HCT116 (cell line): ENCODE measurements at regions not wholly inside any gene's neighbourhood (a gene's known extent, or its start where the extent isn't known, plus 50 kb on each side); places are given as distances from the start of the nearest gene placed in this dataset.

Experiments used
- ATAC-seq: fragments of 200-7000 bp; cut with Tn5 transposase; 2 replicates; pipeline ENCODE4 v1.9.1; 2020; ENCODE audit warnings: mild to moderate bottlenecking, moderate library complexity
- BruUV-seq: library from RNA; stranded (reverse); fragments of 400-500 nt; replicated peaks from 2 replicates; lab custom pipeline; 2021; lab: Mats Ljungman, UMichigan
- CTCF ChIA-PET: fragments of 300-600 bp; sonication (Branson Sonifier 250); formaldehyde crosslinking; loops from one replicate; lab custom pipeline; 2021; ENCODE audit warnings: antibody characterized with exemption; lab: Charles Lee
- POLR2A ChIA-PET: fragments of 300-600, 350-600 bp; sonication (Branson Sonifier 250); formaldehyde crosslinking; loops from one replicate; lab custom pipeline; 2021; ENCODE audit warnings: antibody characterized with exemption; lab: Charles Lee
- RAD21 ChIA-PET, 2 experiments: fragments of 300-600 bp; sonication (Branson Sonifier 250); formaldehyde crosslinking; loops; one replicate each; lab custom pipeline; 2023; ENCODE audit warnings: low total read pairs in 2 of 2; ENCODE audit not compliant: uncharacterized antibody in 2 of 2, unreplicated experiment in 2 of 2, low non-redundant PET in 1 of 2; lab: Charles Lee
- DNase-seq: peaks from one replicate; pipeline ENCODE4 v3.0.0-alpha.2; 2010; ENCODE audit warnings: low read depth, low spot score
- H2AFZ ChIP-seq: fragments of 200-600 bp; shearing (Covaris generic), sonication (generic); 2 replicates; pipeline ENCODE4 v1.6.1; 2017; ENCODE audit warnings: low read depth, mixed run types, mixed read lengths, antibody characterized with exemption, low read length; ENCODE audit not compliant: poor library complexity, severe bottlenecking
- H3K27ac ChIP-seq: 2 replicates; pipeline ENCODE4 v1.5.1; 2012; ENCODE audit warnings: low read depth, low read length
- H3K27me3 ChIP-seq: fragments of 200-600 bp; sonication (generic); 2 replicates; pipeline ENCODE4 v1.6.1; 2016; ENCODE audit warnings: mixed run types, low read length, mixed read lengths; ENCODE audit not compliant: insufficient read depth
- H3K36me3 ChIP-seq, 2 experiments: fragments of 200-500 bp in 1 of 2; fragments of 200-600 bp in 1 of 2; sonication (Bioruptor generic) in 1 of 2; sonication (generic) in 1 of 2; 2 replicates each; pipeline versions ENCODE4 v1.5.1 to v1.6.1; 2014 to 2016; ENCODE audit warnings: low read length in 2 of 2, inconsistent platforms in 1 of 2, mixed read lengths in 1 of 2, mixed run types in 1 of 2; ENCODE audit not compliant: insufficient read depth in 2 of 2, control insufficient read depth in 1 of 2
- H3K4me1 ChIP-seq, 2 experiments: fragments of 200-600 bp in 1 of 2; sonication (generic) in 1 of 2; 2 replicates each; pipeline versions ENCODE4 v1.5.1 to v1.6.1; 2012 to 2017; ENCODE audit warnings: low read length in 2 of 2, inconsistent platforms in 1 of 2, mild to moderate bottlenecking in 1 of 2, mixed read lengths in 1 of 2, mixed run types in 1 of 2, moderate library complexity in 1 of 2; ENCODE audit not compliant: insufficient read depth in 2 of 2, control insufficient read depth in 1 of 2
- H3K4me2 ChIP-seq: fragments of 200-600 bp; sonication (generic); 2 replicates; pipeline ENCODE4 v1.6.1; 2017; ENCODE audit warnings: mixed run types, low read length, mixed read lengths
- H3K4me3 ChIP-seq, 2 experiments: fragments of 200-600 bp in 1 of 2; sonication (generic) in 1 of 2; replicated peaks in 1 of 2; 2 replicates each; pipeline ENCODE4 v1.5.1; 2011 to 2016; ENCODE audit warnings: low read length in 2 of 2, control low read depth in 1 of 2, low read depth in 1 of 2, mild to moderate bottlenecking in 1 of 2, mixed read lengths in 1 of 2, mixed run types in 1 of 2
- H3K79me2 ChIP-seq: fragments of 200-600 bp; sonication (generic); 2 replicates; pipeline ENCODE4 v1.6.1; 2017; ENCODE audit warnings: mild to moderate bottlenecking, mixed run types, low read length, moderate library complexity, mixed read lengths; ENCODE audit not compliant: insufficient read depth
- H3K9ac ChIP-seq: fragments of 200-600 bp; sonication (generic); 2 replicates; pipeline ENCODE4 v1.6.1; 2016; ENCODE audit warnings: low read length, mixed read lengths
- H3K9me2 ChIP-seq: fragments of 200-600 bp; sonication (generic), shearing (Covaris generic); 2 replicates; pipeline ENCODE4 v1.6.1; 2017; ENCODE audit warnings: mixed run types, mild to moderate bottlenecking, moderate library complexity; ENCODE audit not compliant: insufficient read depth
- H3K9me3 ChIP-seq, 2 experiments: fragments of 200-500 bp in 1 of 2; fragments of 200-600 bp in 1 of 2; sonication (Bioruptor generic) in 1 of 2; sonication (generic) in 1 of 2; 2 replicates each; pipeline ENCODE4 v1.6.1; 2014 to 2017; ENCODE audit warnings: low read length in 2 of 2, mixed read lengths in 2 of 2, inconsistent platforms in 1 of 2, low read depth in 1 of 2, mild to moderate bottlenecking in 1 of 2, mixed run types in 1 of 2, moderate library complexity in 1 of 2; ENCODE audit not compliant: control insufficient read depth in 1 of 2, insufficient read depth in 1 of 2
- H4K20me1 ChIP-seq: fragments of 200-600 bp; sonication (generic), shearing (Covaris generic); 2 replicates; pipeline ENCODE4 v1.6.1; 2017; ENCODE audit warnings: mixed run types, mild to moderate bottlenecking, moderate library complexity; ENCODE audit not compliant: insufficient read depth
- ELF1 ChIP-seq: IDR thresholded peaks from 2 replicates; pipeline ENCODE4 v1.6.1; 2012; ENCODE audit warnings: low read depth, borderline replicate concordance
- EZH2 ChIP-seq: fragments of 200-600 bp; sonication (generic); IDR thresholded peaks from 2 replicates; pipeline ENCODE4 v1.6.1; 2017; ENCODE audit warnings: antibody characterized with exemption, mixed run types
- EZH2phosphoT487 ChIP-seq: fragments of 200-600 bp; IDR thresholded peaks from 2 replicates; pipeline ENCODE4 v1.6.1; 2018; ENCODE audit warnings: antibody characterized with exemption, borderline replicate concordance
- JUND ChIP-seq: IDR thresholded peaks from 2 replicates; pipeline ENCODE4 v1.6.1; 2012
- POLR2A ChIP-seq: IDR thresholded peaks from 2 replicates; pipeline ENCODE4 v1.7.0; 2011; ENCODE audit warnings: borderline replicate concordance; ENCODE audit not compliant: insufficient read depth, insufficient read length; ENCODE audit errors: extremely low read depth
- SIN3A ChIP-seq: IDR thresholded peaks from 2 replicates; pipeline ENCODE4 v1.6.1; 2012; ENCODE audit warnings: low read depth
- SP1 ChIP-seq: IDR thresholded peaks from 2 replicates; pipeline ENCODE4 v1.6.1; 2012; ENCODE audit warnings: low read depth
- intact Hi-C: fragments of 100-400 bp; cut with micrococcal nuclease; formaldehyde crosslinking; loops from 2 replicates; pipeline ENCODE4 v1.10.0; 2022
- TF ChIP-seq, protein P1 (sequence below): IDR thresholded peaks from 2 replicates; pipeline ENCODE4 v1.6.1; 2011; ENCODE audit warnings: mild to moderate bottlenecking, low read length, moderate library complexity; ENCODE audit not compliant: insufficient replicate concordance; ENCODE audit errors: extremely low read depth
- TF ChIP-seq, protein P2 (sequence below): IDR thresholded peaks from 2 replicates; pipeline ENCODE4 v1.6.1; 2012

DNA sequence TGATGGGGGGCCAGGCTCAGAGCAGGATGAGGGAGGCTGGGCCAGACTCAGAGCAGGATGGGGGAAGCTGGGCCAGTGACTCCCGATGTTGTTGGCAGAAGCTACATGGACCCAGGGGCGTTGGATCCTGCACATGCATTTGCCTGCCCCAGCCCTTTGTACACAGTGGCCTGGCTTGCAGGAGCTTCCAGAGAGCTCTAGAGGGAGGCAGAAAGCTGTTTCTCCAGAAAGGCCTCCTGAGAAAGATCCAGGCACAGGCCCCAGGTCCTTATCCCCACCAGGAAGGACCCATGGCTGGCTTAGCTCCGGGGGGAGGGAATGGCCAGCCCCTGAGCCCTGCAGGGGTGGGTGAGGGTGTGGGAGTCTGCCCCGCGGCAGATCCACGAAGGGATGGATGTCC lies 106.6 kb upstream of the ACTRT2 start (continued):
- TF ChIP-seq, protein P1, sequence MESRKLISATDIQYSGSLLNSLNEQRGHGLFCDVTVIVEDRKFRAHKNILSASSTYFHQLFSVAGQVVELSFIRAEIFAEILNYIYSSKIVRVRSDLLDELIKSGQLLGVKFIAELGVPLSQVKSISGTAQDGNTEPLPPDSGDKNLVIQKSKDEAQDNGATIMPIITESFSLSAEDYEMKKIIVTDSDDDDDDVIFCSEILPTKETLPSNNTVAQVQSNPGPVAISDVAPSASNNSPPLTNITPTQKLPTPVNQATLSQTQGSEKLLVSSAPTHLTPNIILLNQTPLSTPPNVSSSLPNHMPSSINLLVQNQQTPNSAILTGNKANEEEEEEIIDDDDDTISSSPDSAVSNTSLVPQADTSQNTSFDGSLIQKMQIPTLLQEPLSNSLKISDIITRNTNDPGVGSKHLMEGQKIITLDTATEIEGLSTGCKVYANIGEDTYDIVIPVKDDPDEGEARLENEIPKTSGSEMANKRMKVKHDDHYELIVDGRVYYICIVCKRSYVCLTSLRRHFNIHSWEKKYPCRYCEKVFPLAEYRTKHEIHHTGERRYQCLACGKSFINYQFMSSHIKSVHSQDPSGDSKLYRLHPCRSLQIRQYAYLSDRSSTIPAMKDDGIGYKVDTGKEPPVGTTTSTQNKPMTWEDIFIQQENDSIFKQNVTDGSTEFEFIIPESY, result no peak
- no peak for TF ChIP-seq SIN3A
- no peak for TF ChIP-seq SP1
- no peak for TF ChIP-seq POLR2A
- TF ChIP-seq EZH2phosphoT487, result no peak
- TF ChIP-seq JUND, result no peak

DNA sequence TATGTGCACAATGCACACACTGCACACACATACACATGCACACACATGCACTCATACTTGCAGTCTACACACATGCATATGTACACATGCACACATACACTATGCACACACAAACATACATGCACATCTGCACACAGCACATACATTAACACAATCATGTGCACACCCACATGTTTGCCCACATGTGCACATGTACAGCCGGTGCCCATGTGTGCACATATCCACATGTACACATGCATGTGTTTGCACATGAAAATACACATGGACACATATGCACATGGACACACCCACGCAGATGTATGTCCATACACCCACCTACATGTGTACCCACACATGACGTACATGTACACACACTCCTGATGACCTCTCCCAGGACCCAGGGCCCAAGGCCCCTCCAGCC lies 105.1 kb upstream of the ACTRT2 start:
- CTCF ChIA-PET, result no interaction called here
- Histone ChIP-seq H3K4me1 (no peaks in the 10 kb centered on the region), H3K36me3 (no peaks in the 10 kb centered on the region), H3K27ac (no peak overlapping the region), H3K4me3 (no peak overlapping the region), H3K9me2 (no peaks in the 10 kb centered on the region), H4K20me1 (no peaks in the 10 kb centered on the region), H3K9ac (no peak overlapping the region), H3K27me3 (no peaks in the 10 kb centered on the region), H3K9me3 (no peaks in the 10 kb centered on the region; a peak in 1 of 4 replicates), H3K79me2 (no peaks in the 10 kb centered on the region), H3K4me2 (no peak overlapping the region), H2AFZ (no peak overlapping the region)
- DNase-seq (no peak), ATAC-seq (no peak)
- TF ChIP-seq, protein P2, sequence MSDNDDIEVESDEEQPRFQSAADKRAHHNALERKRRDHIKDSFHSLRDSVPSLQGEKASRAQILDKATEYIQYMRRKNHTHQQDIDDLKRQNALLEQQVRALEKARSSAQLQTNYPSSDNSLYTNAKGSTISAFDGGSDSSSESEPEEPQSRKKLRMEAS, result no peak
- TF ChIP-seq EZH2 (no peak), ELF1 (no peak), JUND (no peak)
- no TSS peak for BruUV-seq
- RAD21 ChIA-PET, result no interaction called here
- intact Hi-C loops, result no loop called here
- POLR2A ChIA-PET, result no interaction called here
